ENCODE measurements at regions not wholly inside any gene's neighbourhood (a gene's known extent, or its start where the extent isn't known, plus 50 kb on each side); places are given as distances from the start of the nearest gene placed in this dataset.
"Not testable (repeated sequence)": the region's sequence is repeated elsewhere in the genome, so short reads cannot be mapped to it uniquely, and the experiment has no call there.

- no peak for DNase-seq
These were observed 327.8 kb upstream of the USP24 start for GRCh38 chr1:55542901-55543504.

GRCh38 chr1:55541296-55541695 lies 326.1 kb upstream of the USP24 start:
- DNase-seq: no peak

GRCh38 chr1:55539652-55540512 lies 324.7 kb upstream of the USP24 start:
- no peak for DNase-seq

- no peak for DNase-seq
These were observed 323.3 kb upstream of the USP24 start for GRCh38 chr1:55538428-55538827.

GRCh38 chr1:55536545-55536865 lies 321.3 kb upstream of the USP24 start:
- DNase-seq: no peak

DNA sequence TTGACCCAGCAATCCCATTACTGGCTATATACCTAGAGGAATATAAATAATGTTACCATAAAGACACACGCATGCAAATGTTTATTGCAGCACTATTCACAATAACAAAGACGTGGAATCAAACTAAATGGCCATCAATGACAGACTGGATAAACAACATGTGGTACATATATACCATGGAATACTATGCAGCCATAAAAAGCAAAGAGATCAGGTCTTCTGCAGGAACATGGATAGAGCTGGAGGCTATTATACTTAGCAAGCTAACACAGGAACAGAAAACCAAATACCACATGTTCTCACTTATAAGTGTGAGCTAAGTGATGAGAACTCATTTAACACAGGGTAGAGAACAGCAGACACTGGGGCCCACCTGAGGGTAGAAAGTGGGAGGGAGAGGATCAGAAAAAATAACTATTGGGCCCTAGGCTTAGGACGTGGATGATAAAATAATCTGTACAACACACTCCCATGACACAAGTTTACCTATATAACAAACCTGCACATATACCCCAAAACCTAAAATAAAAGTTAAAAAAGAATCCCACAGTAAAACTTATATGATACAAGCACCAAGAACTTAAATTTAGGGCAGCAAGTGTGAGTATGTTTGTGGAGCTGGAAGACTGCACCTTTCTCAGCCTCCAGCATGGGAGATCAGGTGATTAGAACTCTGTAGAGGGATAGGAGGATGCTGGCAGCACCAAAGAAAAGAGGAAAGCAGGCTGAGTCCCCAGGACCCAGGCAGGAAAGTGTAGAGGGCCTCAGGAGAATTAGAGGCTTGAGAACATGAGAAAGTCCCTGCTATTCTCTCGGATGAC lies 320.8 kb upstream of the USP24 start:
- DNase-seq: no peak

- no peak for DNase-seq
These were observed 319.5 kb upstream of the USP24 start for GRCh38 chr1:55534565-55535121.

DNA sequence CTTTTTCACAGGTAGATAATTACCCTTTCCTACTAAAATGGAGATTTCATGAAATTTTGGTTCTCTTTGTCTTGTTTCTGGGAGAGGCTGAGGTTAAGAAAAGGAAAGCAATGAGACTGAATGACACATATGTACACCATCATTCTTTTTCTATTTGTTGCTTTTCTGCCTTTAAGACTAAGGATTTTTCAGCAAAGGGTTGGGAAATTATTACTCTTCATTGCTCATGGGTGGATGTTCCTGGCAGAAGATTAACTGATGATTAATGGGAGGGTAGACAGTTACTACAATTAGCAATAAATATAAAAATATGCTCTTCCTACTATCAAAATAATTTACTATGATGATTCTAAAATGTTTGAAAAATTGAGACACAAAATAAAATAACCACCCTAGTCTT lies 316.5 kb upstream of the USP24 start:
- DNase-seq: no peak

GRCh38 chr1:55530749-55531478 lies 315.8 kb upstream of the USP24 start:
- no peak for DNase-seq

- no peak for DNase-seq
These were observed 313.9 kb upstream of the USP24 start for GRCh38 chr1:55529017-55529416.

- no peak for DNase-seq
These were observed 312.7 kb upstream of the USP24 start for GRCh38 chr1:55527831-55528230.

- no peak for DNase-seq
These were observed 311.6 kb upstream of the USP24 start for GRCh38 chr1:55526716-55527115.

- DNase-seq: no peak
These were observed 308.8 kb upstream of the USP24 start for GRCh38 chr1:55524006-55524405.

DNA sequence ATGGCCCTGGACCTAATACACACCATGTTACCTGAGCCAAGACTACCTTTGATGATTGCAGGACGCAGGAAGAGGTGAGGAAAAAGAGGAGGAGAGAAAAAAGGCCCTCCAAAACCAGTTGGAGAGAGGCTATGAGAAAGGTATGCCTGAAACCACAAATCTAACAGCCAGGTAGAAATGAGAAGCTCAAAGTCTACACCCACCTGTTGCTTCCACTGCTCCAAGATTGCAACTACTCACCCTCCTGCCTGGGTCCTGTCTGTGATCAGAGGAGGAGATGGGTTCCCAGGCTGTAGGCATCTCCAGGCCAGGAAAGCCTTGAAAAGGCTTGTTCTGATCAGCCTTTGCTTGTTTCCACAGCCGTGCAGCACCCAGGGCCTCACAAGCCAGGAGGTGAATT lies 307.8 kb upstream of the USP24 start:
- no peak for DNase-seq

- no peak for DNase-seq
These were observed 307.3 kb upstream of the USP24 start for GRCh38 chr1:55522353-55522903.

- no peak for DNase-seq
These were observed 305.7 kb upstream of the USP24 start for GRCh38 chr1:55520861-55521260.

DNA sequence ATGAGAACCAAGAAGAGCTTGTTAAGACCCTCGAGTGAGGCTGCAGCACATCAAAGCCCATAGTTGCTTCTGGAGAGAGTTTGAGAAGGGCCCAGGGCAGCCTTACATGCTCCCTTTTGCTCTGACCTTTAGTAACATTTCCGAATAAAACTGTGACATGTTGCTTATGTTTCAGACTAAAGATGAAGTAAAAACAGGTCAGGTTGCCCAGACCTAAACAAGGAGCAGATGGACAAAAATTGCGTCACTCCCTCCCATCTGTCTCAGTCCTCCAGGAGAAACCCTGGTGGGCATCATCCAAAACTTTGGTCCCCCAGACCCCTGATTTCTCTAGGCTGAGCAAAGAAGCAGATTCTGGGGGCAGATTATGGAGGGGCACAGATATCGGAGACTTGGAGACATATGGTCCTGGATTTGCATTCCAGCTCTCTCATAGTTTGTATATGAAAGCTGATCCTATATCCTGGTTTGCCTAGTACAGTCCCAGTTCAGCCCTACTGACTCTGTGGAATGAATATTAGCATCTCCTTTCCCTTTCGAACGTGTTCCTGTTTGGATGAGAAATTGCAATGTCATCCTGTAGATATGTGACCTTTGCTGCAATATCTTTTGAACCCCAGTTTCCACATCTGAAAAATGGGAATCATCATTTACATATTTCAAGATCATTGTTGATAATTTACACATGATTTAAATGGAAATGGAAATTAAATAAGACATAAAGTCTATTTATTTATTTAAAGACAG lies 304.9 kb upstream of the USP24 start:
- no peak for DNase-seq

- no peak for DNase-seq
These were observed 304.1 kb upstream of the USP24 start for GRCh38 chr1:55519276-55519675.

DNA sequence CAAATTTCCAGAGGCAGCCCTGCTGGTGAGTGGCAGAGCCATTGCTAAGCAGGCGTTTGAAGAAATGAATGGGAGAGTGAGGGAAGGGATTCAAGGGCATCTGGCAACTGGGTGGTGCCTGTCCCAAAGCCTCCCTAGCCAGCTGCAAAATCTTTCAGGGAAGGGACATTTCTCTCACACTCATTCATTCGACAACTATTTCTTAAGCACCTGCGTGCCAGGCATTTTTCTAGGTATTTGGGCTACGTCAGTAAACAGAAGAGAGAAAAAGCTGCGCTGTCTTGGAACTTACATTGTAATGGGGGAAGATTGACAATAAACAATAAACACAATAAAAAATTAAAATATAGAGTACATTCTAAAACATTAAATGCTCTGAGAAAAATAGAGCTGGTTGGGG lies 301.9 kb upstream of the USP24 start:
- no peak for DNase-seq

GRCh38 chr1:55514571-55514970 lies 299.4 kb upstream of the USP24 start:
- DNase-seq: not testable (repeated sequence)

DNA sequence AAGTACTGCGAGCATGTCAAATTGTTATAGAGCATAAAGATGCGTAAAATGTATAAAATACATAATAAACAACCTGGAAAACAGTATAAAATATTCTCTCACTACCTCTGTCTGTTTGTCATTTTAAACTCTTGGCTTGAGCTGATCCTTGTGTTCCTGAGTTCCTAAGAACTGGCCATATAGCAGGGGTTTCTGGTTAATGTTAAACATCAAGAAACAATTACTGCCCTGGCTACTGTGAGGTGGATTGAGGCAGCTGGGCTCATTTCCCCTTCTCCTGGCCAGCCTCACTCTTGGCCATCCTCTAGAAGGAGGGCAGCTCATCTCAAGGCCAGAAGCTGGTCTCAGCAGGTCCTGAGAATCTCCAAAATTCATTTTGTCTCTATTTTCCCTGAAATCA lies 297.3 kb upstream of the USP24 start:
- no peak for DNase-seq

- DNase-seq: no peak
These were observed 292.4 kb upstream of the USP24 start for GRCh38 chr1:55507578-55507931.

Data from activated naive CD4-positive, alpha-beta T cell (primary cell).